BJ (cell line): ENCODE measurements at regions not wholly inside any gene's neighbourhood (a gene's known extent, or its start where the extent isn't known, plus 50 kb on each side); places are given as distances from the start of the nearest gene placed in this dataset.
"Not testable (repeated sequence)": the region's sequence is repeated elsewhere in the genome, so short reads cannot be mapped to it uniquely, and the experiment has no call there.

Experiments used
- CTCF ChIA-PET: fragments of 350-600 bp; formaldehyde crosslinking; extraction: SDS; loops from one replicate; lab custom pipeline; 2021; ENCODE audit warnings: antibody characterized with exemption, inconsistent platforms; lab: Yijun Ruan, JAX
- POLR2A ChIA-PET: fragments of 300-600 bp; sonication (Branson Sonifier 250); formaldehyde crosslinking; extraction: SDS; loops from one replicate; lab custom pipeline; 2021; ENCODE audit warnings: antibody characterized with exemption; lab: Charles Lee
- DNase-seq: peaks from one replicate; pipeline ENCODE4 v3.0.0-alpha.2; 2011; ENCODE audit warnings: low read depth
- H3K27me3 ChIP-seq: 2 replicates; pipeline ENCODE4 v1.6.0; 2011; ENCODE audit warnings: low read length; ENCODE audit not compliant: control insufficient read depth, insufficient read depth
- H3K36me3 ChIP-seq: 2 replicates; pipeline ENCODE4 v1.5.1; 2011; ENCODE audit warnings: low read length; ENCODE audit not compliant: control insufficient read depth, insufficient read depth
- H3K4me3 ChIP-seq: 2 replicates; pipeline ENCODE4 v1.5.1; 2011; ENCODE audit warnings: low read depth, mild to moderate bottlenecking, control low read depth, low read length
- TF ChIP-seq, protein P1 (sequence below): IDR thresholded peaks from 2 replicates; pipeline ENCODE4 v1.5.1; 2011; ENCODE audit warnings: low read depth, mild to moderate bottlenecking, control low read depth, inconsistent platforms, low read length, moderate library complexity; ENCODE audit not compliant: insufficient read depth

GRCh38 chr11:41789376-41789775, 329.9 kb upstream of the LRRC4C start:
- DNase-seq, result no peak
- no peak overlapping the region for H3K4me3 ChIP-seq
- CTCF ChIA-PET, result no interaction called here
- TF ChIP-seq, protein P1, sequence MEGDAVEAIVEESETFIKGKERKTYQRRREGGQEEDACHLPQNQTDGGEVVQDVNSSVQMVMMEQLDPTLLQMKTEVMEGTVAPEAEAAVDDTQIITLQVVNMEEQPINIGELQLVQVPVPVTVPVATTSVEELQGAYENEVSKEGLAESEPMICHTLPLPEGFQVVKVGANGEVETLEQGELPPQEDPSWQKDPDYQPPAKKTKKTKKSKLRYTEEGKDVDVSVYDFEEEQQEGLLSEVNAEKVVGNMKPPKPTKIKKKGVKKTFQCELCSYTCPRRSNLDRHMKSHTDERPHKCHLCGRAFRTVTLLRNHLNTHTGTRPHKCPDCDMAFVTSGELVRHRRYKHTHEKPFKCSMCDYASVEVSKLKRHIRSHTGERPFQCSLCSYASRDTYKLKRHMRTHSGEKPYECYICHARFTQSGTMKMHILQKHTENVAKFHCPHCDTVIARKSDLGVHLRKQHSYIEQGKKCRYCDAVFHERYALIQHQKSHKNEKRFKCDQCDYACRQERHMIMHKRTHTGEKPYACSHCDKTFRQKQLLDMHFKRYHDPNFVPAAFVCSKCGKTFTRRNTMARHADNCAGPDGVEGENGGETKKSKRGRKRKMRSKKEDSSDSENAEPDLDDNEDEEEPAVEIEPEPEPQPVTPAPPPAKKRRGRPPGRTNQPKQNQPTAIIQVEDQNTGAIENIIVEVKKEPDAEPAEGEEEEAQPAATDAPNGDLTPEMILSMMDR, result no peak
- no peaks in the 10 kb centered on the region for H3K36me3 ChIP-seq
- POLR2A ChIA-PET, result no interaction called here
- no peaks in the 10 kb centered on the region for H3K27me3 ChIP-seq

DNA sequence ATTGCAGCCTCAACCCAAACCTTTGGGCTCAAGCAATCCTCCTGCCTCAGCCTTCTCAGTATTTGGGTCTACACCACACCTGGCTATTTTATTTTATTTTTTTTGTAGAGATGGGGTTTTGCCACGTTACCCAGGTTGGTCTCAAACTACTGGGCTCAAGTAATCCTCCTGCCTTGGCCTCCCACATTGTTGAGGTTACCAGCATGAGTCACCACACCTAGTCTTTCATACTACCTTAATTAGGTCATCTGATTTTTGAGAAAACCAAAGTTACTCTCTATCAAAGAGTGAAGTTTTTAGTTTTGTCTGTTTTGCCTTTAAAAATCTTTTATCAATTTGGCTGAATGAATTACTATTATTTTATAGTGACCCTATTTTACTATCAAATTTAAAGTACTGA, 335.6 kb upstream of the LRRC4C start:
- H3K36me3 ChIP-seq, result no peaks in the 10 kb centered on the region
- POLR2A ChIA-PET, result no interaction called here
- H3K27me3 ChIP-seq, result no peaks in the 10 kb centered on the region
- no peak overlapping the region for H3K4me3 ChIP-seq
- DNase-seq, result no peak
- TF ChIP-seq, protein P1, result no peak
- CTCF ChIA-PET, result no interaction called here

DNA sequence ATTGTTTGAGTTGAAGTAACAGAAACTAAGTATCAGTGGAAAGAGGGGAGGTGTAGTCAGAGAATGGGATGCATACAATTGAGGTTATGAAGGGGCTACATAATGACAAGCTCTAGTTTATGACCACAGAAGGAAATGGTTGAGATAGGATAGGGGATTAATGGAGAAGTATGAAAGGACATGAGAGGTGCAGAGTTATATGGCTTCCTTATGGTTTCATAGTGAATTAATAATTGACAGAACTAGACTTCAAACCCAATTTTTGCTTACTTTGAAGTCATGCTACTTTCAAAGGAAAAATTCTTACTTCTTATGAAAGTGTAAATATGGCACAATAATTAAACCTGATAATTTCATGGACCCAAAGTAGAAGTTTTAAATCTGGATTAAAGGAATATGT, 340.3 kb upstream of the LRRC4C start:
- Histone ChIP-seq H3K4me3 (no peak overlapping the region), H3K36me3 (no peaks in the 10 kb centered on the region), H3K27me3 (no peaks in the 10 kb centered on the region)
- CTCF ChIA-PET, result no interaction called here
- no peak for DNase-seq
- TF ChIP-seq, protein P1, result no peak
- POLR2A ChIA-PET, result no interaction called here

- no peaks in the 10 kb centered on the region for H3K36me3 ChIP-seq
- ChIA-PET CTCF (no interaction called here), POLR2A (no interaction called here)
- no peak overlapping the region for H3K4me3 ChIP-seq
- TF ChIP-seq, protein P1, result no peak
- DNase-seq, result no peak
- H3K27me3 ChIP-seq, result no peaks in the 10 kb centered on the region
Measured at GRCh38 chr11:41803895-41804294, 344.4 kb upstream of the LRRC4C start.

GRCh38 chr11:41816396-41816795, 356.9 kb upstream of the LRRC4C start:
- ChIA-PET CTCF (no interaction called here), POLR2A (no interaction called here)
- H3K4me3 ChIP-seq, result no peak overlapping the region
- TF ChIP-seq, protein P1, result no peak
- DNase-seq, result no peak
- H3K27me3 ChIP-seq, result no peaks in the 10 kb centered on the region
- H3K36me3 ChIP-seq, result no peaks in the 10 kb centered on the region

- CTCF ChIA-PET, H3K4me3 ChIP-seq, DNase-seq, H3K36me3 ChIP-seq, H3K27me3 ChIP-seq, POLR2A ChIA-PET: not testable (repeated sequence)
Measured at GRCh38 chr11:41824287-41824686, 364.8 kb upstream of the LRRC4C start.
